ENCODE measurements at regions not wholly inside any gene's neighbourhood (a gene's known extent, or its start where the extent isn't known, plus 50 kb on each side); places are given as distances from the start of the nearest gene placed in this dataset.

GRCh38 chr16:79404571-79404970 is 196.0 kb downstream of the MAF start:
- no peaks in the 10 kb centered on the region for H3K9me3 ChIP-seq (ENCODE audit: control insufficient read depth, insufficient read depth, low read depth, low read length)
- H3K36me3 ChIP-seq (ENCODE audit: control insufficient read depth in 2 of 2, insufficient read depth in 1 of 2, low read length in 2 of 2): no peaks in the 10 kb centered on the region
- POLR2A ChIA-PET: no interaction called here
- no peak for TF ChIP-seq ZBTB8A (tag by site-specific recombination; IDR thresholded peaks at IDR 0.05)
- TF ChIP-seq GFI1B (tag by site-specific recombination; IDR thresholded peaks at IDR 0.05): no peak
- TF ChIP-seq ZNF629 (tag by site-specific recombination; IDR thresholded peaks at IDR 0.05): no peak
- no peak for TF ChIP-seq ZNF692 (tag by site-specific recombination; IDR thresholded peaks at IDR 0.05)
- no peak for TF ChIP-seq PRDM4 (tag by site-specific recombination; IDR thresholded peaks at IDR 0.05)
- TF ChIP-seq ZNF114 (tag by site-specific recombination; IDR thresholded peaks at IDR 0.05): no peak
- TF ChIP-seq PATZ1 (tag by site-specific recombination; IDR thresholded peaks at IDR 0.05): no peak
- no peak for TF ChIP-seq ZNF214 (tag by site-specific recombination; IDR thresholded peaks at IDR 0.05; ENCODE audit: borderline replicate concordance)
- TF ChIP-seq OSR2 (tag by site-specific recombination; IDR thresholded peaks at IDR 0.05): no peak
- no peak for TF ChIP-seq HIC1 (tag by site-specific recombination; IDR thresholded peaks at IDR 0.05)
- TF ChIP-seq ZBTB26 (tag by site-specific recombination; optimal IDR thresholded peaks at IDR 0.05): no peak
- no peaks in the 10 kb centered on the region for H3K4me1 ChIP-seq (ENCODE audit: control insufficient read depth, insufficient read depth, low read length)
- no peak overlapping the region for H3K27ac ChIP-seq (ENCODE audit: extremely low read depth, low read depth, low read length)
- CTCF ChIA-PET: no interaction called here
- no peak overlapping the region for H3K4me3 ChIP-seq (ENCODE audit: low read depth, low read length)

GRCh38 chr16:79403534-79403933 is 197.0 kb downstream of the MAF start:
- Histone ChIP-seq H3K4me3 (ENCODE audit: low read depth, low read length) (no peak overlapping the region), H3K9me3 (ENCODE audit: control insufficient read depth, insufficient read depth, low read depth, low read length) (no peaks in the 10 kb centered on the region), H3K27ac (ENCODE audit: extremely low read depth, low read depth, low read length) (no peak overlapping the region), H3K36me3 (ENCODE audit: control insufficient read depth in 2 of 2, insufficient read depth in 1 of 2, low read length in 2 of 2) (no peaks in the 10 kb centered on the region), H3K4me1 (ENCODE audit: control insufficient read depth, insufficient read depth, low read length) (no peaks in the 10 kb centered on the region)
- ChIA-PET POLR2A (no interaction called here), CTCF (no interaction called here)
- no peak for TF ChIP-seq ZNF624 (tag by site-specific recombination; IDR thresholded peaks at IDR 0.05)
- no peak for TF ChIP-seq ZFHX2 (tag by site-specific recombination; conservative IDR thresholded peaks at IDR 0.05)
- no peak for TF ChIP-seq PRDM4 (tag by site-specific recombination; IDR thresholded peaks at IDR 0.05)
- no peak for TF ChIP-seq ZNF398 (tag by site-specific recombination; IDR thresholded peaks at IDR 0.05)
- no peak for TF ChIP-seq ZBTB48 (tag by site-specific recombination; IDR thresholded peaks at IDR 0.05)
- TF ChIP-seq ZNF350 (tag by site-specific recombination; IDR thresholded peaks at IDR 0.05): no peak
- TF ChIP-seq KLF1 (tag by site-specific recombination; IDR thresholded peaks at IDR 0.05): no peak
- no peak for TF ChIP-seq ZNF341 (tag by site-specific recombination; IDR thresholded peaks at IDR 0.05; ENCODE audit: low read depth)
- no peak for TF ChIP-seq ZBTB8A (tag by site-specific recombination; IDR thresholded peaks at IDR 0.05)

All from HEK293 (cell line).